PC-3 (cell line): ENCODE measurements at regions not wholly inside any gene's neighbourhood (a gene's known extent, or its start where the extent isn't known, plus 50 kb on each side); places are given as distances from the start of the nearest gene placed in this dataset.

Experiments used
- ATAC-seq: fragments of 200-7000 bp; cut with Tn5 transposase; 2 replicates; pipeline ENCODE4 v1.9.1; 2020; ENCODE audit warnings: mild to moderate bottlenecking, moderate library complexity
- BruUV-seq: library from RNA; stranded (reverse); fragments of 400-500 nt; replicated peaks from 2 replicates; lab custom pipeline; 2021; lab: Mats Ljungman, UMichigan
- CTCF ChIA-PET: fragments of 300-600 bp; sonication (Branson Sonifier 250); formaldehyde crosslinking; loops from one replicate; lab custom pipeline; 2022; ENCODE audit warnings: antibody characterized with exemption; lab: Charles Lee
- POLR2A ChIA-PET: fragments of 300-600 bp; sonication (Branson Sonifier 250); formaldehyde crosslinking; loops from one replicate; lab custom pipeline; 2022; ENCODE audit warnings: antibody characterized with exemption; ENCODE audit not compliant: unreplicated experiment; lab: Charles Lee
- DNase-seq: peaks from one replicate; pipeline ENCODE4 v3.0.0-alpha.2; 2015
- H2AFZ ChIP-seq: fragments of 300-600 bp; sonication (generic); 2 replicates; pipeline ENCODE4 v1.6.0; 2016; ENCODE audit warnings: antibody characterized with exemption, low read length
- H3F3A ChIP-seq: fragments of 300-600 bp; sonication (generic); one replicate; pipeline ENCODE4 v1.6.0; 2017; ENCODE audit warnings: antibody characterized with exemption, low read length, control low read depth, mild to moderate bottlenecking; ENCODE audit not compliant: unreplicated experiment
- H3K27ac ChIP-seq: fragments of 300-600 bp; sonication (generic); 2 replicates; pipeline ENCODE4 v1.5.1; 2016; ENCODE audit warnings: mild to moderate bottlenecking, low read length
- H3K27me3 ChIP-seq: fragments of 300-600 bp; sonication (generic); 2 replicates; pipeline ENCODE4 v1.6.1; 2016; ENCODE audit warnings: low read length, mixed read lengths
- H3K36me3 ChIP-seq: fragments of 300-600 bp; sonication (generic); 2 replicates; pipeline ENCODE4 v1.6.1; 2016; ENCODE audit warnings: low read depth, mixed run types, low read length, mixed read lengths
- H3K4me1 ChIP-seq: fragments of 300-600 bp; sonication (generic); 2 replicates; pipeline ENCODE4 v1.5.1; 2016; ENCODE audit warnings: low read length; ENCODE audit not compliant: insufficient read depth
- H3K4me2 ChIP-seq: fragments of 300-600 bp; sonication (generic); 2 replicates; pipeline ENCODE4 v1.6.0; 2016; ENCODE audit warnings: low read length
- H3K4me3 ChIP-seq: fragments of 300-600 bp; sonication (generic); 2 replicates; pipeline ENCODE4 v1.5.1; 2016; ENCODE audit warnings: mild to moderate bottlenecking, low read length, mixed read lengths
- H3K79me2 ChIP-seq: fragments of 300-600 bp; sonication (generic); 2 replicates; pipeline ENCODE4 v1.6.1; 2017; ENCODE audit warnings: low read length, mixed read lengths
- H3K9ac ChIP-seq: fragments of 300-600 bp; sonication (generic); 2 replicates; pipeline ENCODE4 v1.6.0; 2016; ENCODE audit warnings: mild to moderate bottlenecking, low read length
- H3K9me2 ChIP-seq: fragments of 300-600 bp; sonication (generic); replicated peaks from 2 replicates; pipeline ENCODE4 v1.6.1; 2016; ENCODE audit warnings: mixed run types, low read length, mixed read lengths
- H3K9me3 ChIP-seq: fragments of 300-600 bp; sonication (generic); 2 replicates; pipeline ENCODE4 v1.6.1; 2016; ENCODE audit warnings: low read length, mixed read lengths
- H4K20me1 ChIP-seq: fragments of 300-600 bp; sonication (generic); 2 replicates; pipeline ENCODE4 v1.6.1; 2016; ENCODE audit warnings: low read length, mixed read lengths
- CTCF ChIP-seq: fragments of 300-600 bp; sonication (generic); conservative IDR thresholded peaks from 2 replicates; pipeline ENCODE4 v1.5.1; 2017; ENCODE audit warnings: antibody characterized with exemption, low read depth, mild to moderate bottlenecking, low read length
- EZH2 ChIP-seq: fragments of 300-600 bp; sonication (generic); IDR thresholded peaks from one replicate; pipeline ENCODE4 v1.6.1; 2017; ENCODE audit warnings: antibody characterized with exemption, mild to moderate bottlenecking, low read length; ENCODE audit not compliant: unreplicated experiment
- EZH2phosphoT487 ChIP-seq: fragments of 300-600 bp; sonication (generic); IDR thresholded peaks from 2 replicates; pipeline ENCODE4 v1.6.1; 2018; ENCODE audit warnings: mild to moderate bottlenecking, antibody characterized with exemption, low read length, borderline replicate concordance
- intact Hi-C: fragments of 100-400 bp; cut with micrococcal nuclease; formaldehyde crosslinking; loops from 2 replicates; pipeline ENCODE4 v1.9.0; 2023

GRCh38 chr18:44039216-44039615 lies 641.5 kb upstream of the SETBP1 start:
- POLR2A ChIA-PET = no interaction called here
- H3K4me2 ChIP-seq = no peak overlapping the region

GRCh38 chr18:44039826-44040225 lies 640.9 kb upstream of the SETBP1 start:
- TF ChIP-seq EZH2 = no peak
- TF ChIP-seq EZH2phosphoT487 = no peak
- no peak for TF ChIP-seq CTCF
- Histone ChIP-seq H3K4me1 (no peaks in the 10 kb centered on the region), H3K36me3 (no peaks in the 10 kb centered on the region), H3K4me2 (no peak overlapping the region), H4K20me1 (no peaks in the 10 kb centered on the region), H3F3A (no peaks in the 10 kb centered on the region), H3K79me2 (no peaks in the 10 kb centered on the region), H3K9me2 (no peaks in the 10 kb centered on the region), H3K27ac (no peak overlapping the region), H3K27me3 (no peaks in the 10 kb centered on the region), H3K9ac (no peak overlapping the region), H2AFZ (no peak overlapping the region), H3K9me3 (no peaks in the 10 kb centered on the region), H3K4me3 (no peak overlapping the region)
- CTCF ChIA-PET = no interaction called here
- POLR2A ChIA-PET = no interaction called here
- no TSS peak for BruUV-seq
- DNase-seq = peak; percentile 2
- no peak for ATAC-seq
- intact Hi-C loops = no loop called here

More at GRCh38 chr18:44039216-44039615, 641.5 kb upstream of the SETBP1 start:
- Histone ChIP-seq H3K9me2 (no peaks in the 10 kb centered on the region), H2AFZ (no peak overlapping the region), H3K79me2 (no peaks in the 10 kb centered on the region), H3K4me1 (no peaks in the 10 kb centered on the region), H3K4me3 (no peak overlapping the region), H3K9ac (no peak overlapping the region), H3K9me3 (no peaks in the 10 kb centered on the region), H3F3A (no peaks in the 10 kb centered on the region), H4K20me1 (no peaks in the 10 kb centered on the region), H3K36me3 (no peaks in the 10 kb centered on the region), H3K27me3 (no peaks in the 10 kb centered on the region), H3K27ac (no peak overlapping the region)
- ATAC-seq (no peak), DNase-seq (no peak)
- no TSS peak for BruUV-seq
- CTCF ChIA-PET = no interaction called here
- intact Hi-C loops = no loop called here
- TF ChIP-seq EZH2 = no peak
- TF ChIP-seq CTCF = no peak
- TF ChIP-seq EZH2phosphoT487 = no peak

- CTCF ChIA-PET = no interaction called here
- no peak overlapping the region for H2AFZ ChIP-seq
- H3F3A ChIP-seq = no peaks in the 10 kb centered on the region
- DNase-seq (no peak), ATAC-seq (no peak)
- H3K27ac ChIP-seq = no peak overlapping the region
- no peak overlapping the region for H3K4me3 ChIP-seq
- no peaks in the 10 kb centered on the region for H3K79me2 ChIP-seq
- no peak overlapping the region for H3K9ac ChIP-seq
- no peaks in the 10 kb centered on the region for H3K9me3 ChIP-seq
- intact Hi-C loops = no loop called here
- H3K4me2 ChIP-seq = no peak overlapping the region
- H3K9me2 ChIP-seq = no peaks in the 10 kb centered on the region
- H3K27me3 ChIP-seq = no peaks in the 10 kb centered on the region
- H3K4me1 ChIP-seq = no peaks in the 10 kb centered on the region
- TF ChIP-seq EZH2phosphoT487 (no peak), CTCF (no peak), EZH2 (no peak)
- POLR2A ChIA-PET = no interaction called here
- no TSS peak for BruUV-seq
- no peaks in the 10 kb centered on the region for H4K20me1 ChIP-seq
- no peaks in the 10 kb centered on the region for H3K36me3 ChIP-seq
These were observed 639.1 kb upstream of the SETBP1 start for GRCh38 chr18:44041553-44041952.
